Neural cell (in vitro differentiated cells): ENCODE measurements at regions not wholly inside any gene's neighbourhood (a gene's known extent, or its start where the extent isn't known, plus 50 kb on each side); places are given as distances from the start of the nearest gene placed in this dataset.

Source experiments
- H2AFZ ChIP-seq: fragments of 200-600, 300-800 bp; sonication (generic), shearing (Covaris generic); 2 replicates; pipeline ENCODE4 v1.6.0; 2014; ENCODE audit warnings: low read depth, mild to moderate bottlenecking, antibody characterized with exemption, low read length, moderate library complexity
- H3F3A ChIP-seq: fragments of 200-600 bp; shearing (Covaris generic); 2 replicates; pipeline ENCODE4 v1.6.1; 2016; ENCODE audit warnings: mild to moderate bottlenecking, moderate library complexity, mixed read lengths, antibody characterized with exemption, low read length; ENCODE audit not compliant: insufficient read depth, poor library complexity, severe bottlenecking
- H3K27ac ChIP-seq: fragments of 200-600, 300-800 bp; sonication (generic), shearing (Covaris generic); 2 replicates; pipeline ENCODE4 v1.5.1; 2014; ENCODE audit warnings: mild to moderate bottlenecking, low read length, moderate library complexity
- H3K27me3 ChIP-seq: fragments of 300-800, 200-600 bp; sonication (generic), shearing (Covaris generic); 2 replicates; pipeline ENCODE4 v1.6.0; 2014; ENCODE audit warnings: mild to moderate bottlenecking, low read depth, low read length, moderate library complexity; ENCODE audit not compliant: insufficient read depth
- H3K36me3 ChIP-seq: fragments of 300-800, 200-600 bp; sonication (generic), shearing (Covaris generic); 2 replicates; pipeline ENCODE4 v1.5.1; 2014; ENCODE audit warnings: mild to moderate bottlenecking, antibody characterized with exemption, low read length, moderate library complexity; ENCODE audit not compliant: insufficient read depth
- H3K4me2 ChIP-seq: fragments of 300-800, 200-600 bp; sonication (generic), shearing (Covaris generic); 2 replicates; pipeline ENCODE4 v1.6.0; 2014; ENCODE audit warnings: mild to moderate bottlenecking, low read length
- H3K4me3 ChIP-seq: fragments of 300-800, 200-600 bp; sonication (generic), shearing (Covaris generic); 2 replicates; pipeline ENCODE4 v1.5.1; 2014; ENCODE audit warnings: mild to moderate bottlenecking, low read length, moderate library complexity
- H3K79me2 ChIP-seq: fragments of 200-600 bp; shearing (Covaris generic); replicated peaks from 2 replicates; pipeline ENCODE4 v1.6.0; 2014; ENCODE audit warnings: mild to moderate bottlenecking, low read length, moderate library complexity; ENCODE audit not compliant: insufficient read depth
- H3K9ac ChIP-seq: fragments of 300-800, 200-600 bp; sonication (generic), shearing (Covaris generic); 2 replicates; pipeline ENCODE4 v1.6.1; 2016; ENCODE audit warnings: mild to moderate bottlenecking, low read length, mixed read lengths
- H3K9me2 ChIP-seq: fragments of 200-600 bp; shearing (Covaris generic); 2 replicates; pipeline ENCODE4 v1.6.1; 2016; ENCODE audit warnings: mild to moderate bottlenecking, low read length, mixed read lengths; ENCODE audit not compliant: insufficient read depth
- H3K9me3 ChIP-seq: fragments of 200-600, 300-800 bp; sonication (generic), shearing (Covaris generic); 2 replicates; pipeline ENCODE4 v1.6.1; 2016; ENCODE audit warnings: mild to moderate bottlenecking, mixed run types, low read length, moderate library complexity, mixed read lengths
- H4K20me1 ChIP-seq: fragments of 200-600 bp; shearing (Covaris generic); 2 replicates; pipeline ENCODE4 v1.6.1; 2016; ENCODE audit warnings: mild to moderate bottlenecking, mixed run types; ENCODE audit not compliant: insufficient read depth
- CTCF ChIP-seq: fragments of 450-650 bp; IDR thresholded peaks from 2 replicates; pipeline ENCODE4 v1.5.1; 2014; ENCODE audit warnings: antibody characterized with exemption, mild to moderate bottlenecking, moderate library complexity; ENCODE audit not compliant: poor library complexity, severe bottlenecking
- EP300 ChIP-seq: fragments of 450-650 bp; conservative IDR thresholded peaks from 2 replicates; pipeline ENCODE4 v1.6.1; 2014; ENCODE audit warnings: antibody characterized with exemption, mild to moderate bottlenecking, moderate library complexity; ENCODE audit not compliant: poor library complexity, severe bottlenecking
- EZH2 ChIP-seq: fragments of 200-600, 300-800 bp; shearing (Covaris generic), sonication (generic); IDR thresholded peaks from 2 replicates; pipeline ENCODE4 v1.6.1; 2014; ENCODE audit warnings: antibody characterized with exemption, low read length, borderline replicate concordance, mild to moderate bottlenecking; ENCODE audit not compliant: insufficient read depth, poor library complexity, severe bottlenecking
- MXI1 ChIP-seq: fragments of 450-650 bp; conservative IDR thresholded peaks from 2 replicates; pipeline ENCODE4 v1.6.1; 2014; ENCODE audit warnings: antibody characterized with exemption, mild to moderate bottlenecking; ENCODE audit not compliant: poor library complexity, severe bottlenecking
- POLR2AphosphoS5 ChIP-seq: IDR thresholded peaks from 2 replicates; pipeline ENCODE4 v1.6.1; 2012
- RAD21 ChIP-seq: fragments of 450-650 bp; conservative IDR thresholded peaks from 2 replicates; pipeline ENCODE4 v1.6.1; 2014; ENCODE audit warnings: antibody characterized with exemption, mild to moderate bottlenecking, moderate library complexity
- SMC3 ChIP-seq: fragments of 450-650 bp; conservative IDR thresholded peaks from 2 replicates; pipeline ENCODE4 v1.6.1; 2014; ENCODE audit warnings: antibody characterized with exemption, mild to moderate bottlenecking, moderate library complexity; ENCODE audit not compliant: poor library complexity
- TAF1 ChIP-seq: IDR thresholded peaks from 2 replicates; pipeline ENCODE4 v1.6.1; 2012; ENCODE audit warnings: low read depth
- TF ChIP-seq, protein P1 (sequence below): IDR thresholded peaks from 2 replicates; pipeline ENCODE4 v1.6.1; 2012; ENCODE audit warnings: borderline replicate concordance

DNA sequence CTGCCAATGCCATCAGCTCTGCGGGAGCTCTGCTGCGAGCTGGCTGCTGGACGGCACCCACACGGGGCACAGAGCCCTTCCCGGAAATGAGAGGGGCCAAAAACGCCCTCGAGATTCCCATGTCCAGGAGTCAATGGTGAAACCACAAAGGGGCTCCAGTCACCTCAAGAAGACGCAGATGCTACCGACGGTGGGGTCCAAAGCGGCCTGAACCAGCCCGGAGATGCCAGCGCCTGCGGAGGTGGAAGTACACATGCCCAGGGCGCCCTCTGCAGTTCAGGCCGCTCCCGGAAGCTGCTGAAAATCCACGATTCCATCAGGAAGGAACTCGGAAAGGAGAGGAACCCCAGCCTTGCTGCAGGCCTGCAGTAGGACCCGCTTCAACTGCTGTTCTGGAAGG lies 82.4 kb upstream of the SELENOP start:
- Histone ChIP-seq H3K79me2 (no peaks in the 10 kb centered on the region), H2AFZ (no peak overlapping the region), H3K9ac (no peak overlapping the region), H4K20me1 (no peaks in the 10 kb centered on the region), H3K9me3 (no peaks in the 10 kb centered on the region), H3K4me3 (no peak overlapping the region), H3F3A (no peaks in the 10 kb centered on the region), H3K9me2 (no peaks in the 10 kb centered on the region), H3K4me2 (no peak overlapping the region), H3K27ac (no peak overlapping the region), H3K27me3 (no peaks in the 10 kb centered on the region), H3K36me3 (no peaks in the 10 kb centered on the region)
- TF ChIP-seq EZH2 (no peak), MXI1 (no peak), RAD21 (no peak)
- TF ChIP-seq, protein P1, sequence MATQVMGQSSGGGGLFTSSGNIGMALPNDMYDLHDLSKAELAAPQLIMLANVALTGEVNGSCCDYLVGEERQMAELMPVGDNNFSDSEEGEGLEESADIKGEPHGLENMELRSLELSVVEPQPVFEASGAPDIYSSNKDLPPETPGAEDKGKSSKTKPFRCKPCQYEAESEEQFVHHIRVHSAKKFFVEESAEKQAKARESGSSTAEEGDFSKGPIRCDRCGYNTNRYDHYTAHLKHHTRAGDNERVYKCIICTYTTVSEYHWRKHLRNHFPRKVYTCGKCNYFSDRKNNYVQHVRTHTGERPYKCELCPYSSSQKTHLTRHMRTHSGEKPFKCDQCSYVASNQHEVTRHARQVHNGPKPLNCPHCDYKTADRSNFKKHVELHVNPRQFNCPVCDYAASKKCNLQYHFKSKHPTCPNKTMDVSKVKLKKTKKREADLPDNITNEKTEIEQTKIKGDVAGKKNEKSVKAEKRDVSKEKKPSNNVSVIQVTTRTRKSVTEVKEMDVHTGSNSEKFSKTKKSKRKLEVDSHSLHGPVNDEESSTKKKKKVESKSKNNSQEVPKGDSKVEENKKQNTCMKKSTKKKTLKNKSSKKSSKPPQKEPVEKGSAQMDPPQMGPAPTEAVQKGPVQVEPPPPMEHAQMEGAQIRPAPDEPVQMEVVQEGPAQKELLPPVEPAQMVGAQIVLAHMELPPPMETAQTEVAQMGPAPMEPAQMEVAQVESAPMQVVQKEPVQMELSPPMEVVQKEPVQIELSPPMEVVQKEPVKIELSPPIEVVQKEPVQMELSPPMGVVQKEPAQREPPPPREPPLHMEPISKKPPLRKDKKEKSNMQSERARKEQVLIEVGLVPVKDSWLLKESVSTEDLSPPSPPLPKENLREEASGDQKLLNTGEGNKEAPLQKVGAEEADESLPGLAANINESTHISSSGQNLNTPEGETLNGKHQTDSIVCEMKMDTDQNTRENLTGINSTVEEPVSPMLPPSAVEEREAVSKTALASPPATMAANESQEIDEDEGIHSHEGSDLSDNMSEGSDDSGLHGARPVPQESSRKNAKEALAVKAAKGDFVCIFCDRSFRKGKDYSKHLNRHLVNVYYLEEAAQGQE = no peak

GRCh38 chr5:42889311-42889933 lies 77.7 kb upstream of the SELENOP start:
- peak; percentile 72 for TF ChIP-seq CTCF
- no peak for TF ChIP-seq TAF1
- TF ChIP-seq EP300 = no peak
- TF ChIP-seq SMC3 = peak; percentile 70
- TF ChIP-seq RAD21 = peak; percentile 75
- Histone ChIP-seq H3K36me3 (no peaks in the 10 kb centered on the region), H3K9ac (no peak overlapping the region), H3K4me3 (no peak overlapping the region), H2AFZ (no peak overlapping the region), H3K9me2 (no peaks in the 10 kb centered on the region), H3K9me3 (no peaks in the 10 kb centered on the region), H3K79me2 (no peaks in the 10 kb centered on the region), H4K20me1 (no peaks in the 10 kb centered on the region), H3K27ac (no peak overlapping the region), H3K27me3 (no peaks in the 10 kb centered on the region), H3F3A (no peaks in the 10 kb centered on the region), H3K4me2 (no peak overlapping the region)

DNA sequence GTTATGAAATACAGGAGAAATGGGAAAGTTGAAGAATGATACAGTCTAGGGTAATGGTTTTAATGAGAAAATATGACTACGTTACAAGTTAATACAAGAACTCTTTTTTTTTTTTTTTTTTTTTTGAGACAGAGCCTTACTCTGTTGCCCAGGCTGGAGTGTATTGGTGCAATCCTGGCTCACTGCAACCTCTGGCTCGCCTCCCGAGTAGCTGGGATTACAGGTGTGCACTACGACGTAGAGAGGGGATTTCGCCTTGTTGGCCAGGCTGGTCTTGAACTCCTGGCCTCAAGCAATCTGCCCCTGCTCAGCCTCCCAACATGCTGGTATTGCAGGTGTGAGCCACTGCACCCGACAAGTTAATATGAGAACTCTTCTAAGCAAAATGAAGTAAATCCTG lies 77.1 kb upstream of the SELENOP start:
- H3K9me3 ChIP-seq = no peaks in the 10 kb centered on the region
- H3K4me3 ChIP-seq = no peak overlapping the region
- H3K9ac ChIP-seq = no peak overlapping the region
- no peaks in the 10 kb centered on the region for H3K79me2 ChIP-seq
- H3K4me2 ChIP-seq = no peak overlapping the region
- H3K27ac ChIP-seq = no peak overlapping the region
- no peaks in the 10 kb centered on the region for H3K9me2 ChIP-seq
- H3K27me3 ChIP-seq = no peaks in the 10 kb centered on the region
- H3F3A ChIP-seq = no peaks in the 10 kb centered on the region
- TF ChIP-seq EZH2 (no peak), EP300 (no peak), CTCF (no peak), RAD21 (no peak), POLR2AphosphoS5 (no peak)
- TF ChIP-seq, protein P1 = no peak
- no peaks in the 10 kb centered on the region for H4K20me1 ChIP-seq
- no peak overlapping the region for H2AFZ ChIP-seq
- no peaks in the 10 kb centered on the region for H3K36me3 ChIP-seq
